ENCODE measurements at regions not wholly inside any gene's neighbourhood (a gene's known extent, or its start where the extent isn't known, plus 50 kb on each side); places are given as distances from the start of the nearest gene placed in this dataset.

GRCh38 chr3:106379251-106379750 lies 510.5 kb upstream of the CBLB start:
- DNase-seq (ENCODE audit: extremely low read depth, low read depth) = no peak
- H3K4me3 ChIP-seq (replicated peaks; ENCODE audit: low read depth, low read length) = no peak overlapping the region
- no peak for TF ChIP-seq CTCF (IDR thresholded peaks at IDR 0.05; ENCODE audit: low read depth, low read length, missing control alignments)

GRCh38 chr3:106380232-106380631 lies 511.4 kb upstream of the CBLB start:
- no peak for TF ChIP-seq CTCF (IDR thresholded peaks at IDR 0.05; ENCODE audit: low read depth, low read length, missing control alignments)

GRCh38 chr3:106381286-106381938 lies 512.6 kb upstream of the CBLB start:
- no peak overlapping the region for H3K4me3 ChIP-seq (replicated peaks; ENCODE audit: low read depth, low read length)
- no peak for DNase-seq (ENCODE audit: extremely low read depth, low read depth)
- TF ChIP-seq CTCF (IDR thresholded peaks at IDR 0.05; ENCODE audit: low read depth, low read length, missing control alignments) = no peak

More at GRCh38 chr3:106380232-106380631, 511.4 kb upstream of the CBLB start:
- DNase-seq (ENCODE audit: extremely low read depth, low read depth) = no peak
- no peak overlapping the region for H3K4me3 ChIP-seq (replicated peaks; ENCODE audit: low read depth, low read length)

- no peak overlapping the region for H3K4me3 ChIP-seq (replicated peaks; ENCODE audit: low read depth, low read length)
- no peak for DNase-seq (ENCODE audit: extremely low read depth, low read depth)
- no peak for TF ChIP-seq CTCF (IDR thresholded peaks at IDR 0.05; ENCODE audit: low read depth, low read length, missing control alignments)
Measured at GRCh38 chr3:106381939-106382335, 513.1 kb upstream of the CBLB start.

GRCh38 chr3:106386050-106386449 lies 517.2 kb upstream of the CBLB start:
- TF ChIP-seq CTCF (IDR thresholded peaks at IDR 0.05; ENCODE audit: low read depth, low read length, missing control alignments) = no peak
- DNase-seq (ENCODE audit: extremely low read depth, low read depth) = no peak
- H3K4me3 ChIP-seq (replicated peaks; ENCODE audit: low read depth, low read length) = no peak overlapping the region

- no peak for DNase-seq (ENCODE audit: extremely low read depth, low read depth)
- no peak for TF ChIP-seq CTCF (IDR thresholded peaks at IDR 0.05; ENCODE audit: low read depth, low read length, missing control alignments)
- H3K4me3 ChIP-seq (replicated peaks; ENCODE audit: low read depth, low read length) = no peak overlapping the region
Measured at GRCh38 chr3:106392915-106393314, 524.1 kb upstream of the CBLB start.

- TF ChIP-seq CTCF (IDR thresholded peaks at IDR 0.05; ENCODE audit: low read depth, low read length, missing control alignments) = no peak
- no peak for DNase-seq (ENCODE audit: extremely low read depth, low read depth)
- H3K4me3 ChIP-seq (replicated peaks; ENCODE audit: low read depth, low read length) = no peak overlapping the region
Measured at GRCh38 chr3:106397006-106397405, 528.2 kb upstream of the CBLB start.

Measured in HFF-Myc (cell line).